ENCODE measurements at regions not wholly inside any gene's neighbourhood (a gene's known extent, or its start where the extent isn't known, plus 50 kb on each side); places are given as distances from the start of the nearest gene placed in this dataset.

DNA sequence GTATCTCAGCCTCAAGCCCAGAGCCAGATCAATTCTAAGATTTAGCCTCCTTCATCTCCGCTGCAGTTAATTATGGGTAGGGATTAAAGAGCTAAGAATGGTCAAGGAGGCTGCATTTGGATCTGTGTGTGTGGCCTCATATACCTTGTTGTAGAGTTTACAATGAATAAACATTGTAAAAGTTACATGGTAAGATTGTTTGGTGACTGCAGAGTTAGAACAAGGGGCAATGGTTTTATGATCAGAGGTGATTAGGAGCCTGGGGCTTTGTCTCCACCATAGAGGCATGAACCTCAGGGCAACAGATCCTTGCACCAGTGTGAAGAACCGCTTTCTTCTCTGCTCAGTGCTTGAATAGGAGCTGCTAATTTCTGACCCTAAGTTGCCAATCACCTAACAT lies 77.0 kb upstream of the MARK1 start (continued):
- TF ChIP-seq, protein P1, sequence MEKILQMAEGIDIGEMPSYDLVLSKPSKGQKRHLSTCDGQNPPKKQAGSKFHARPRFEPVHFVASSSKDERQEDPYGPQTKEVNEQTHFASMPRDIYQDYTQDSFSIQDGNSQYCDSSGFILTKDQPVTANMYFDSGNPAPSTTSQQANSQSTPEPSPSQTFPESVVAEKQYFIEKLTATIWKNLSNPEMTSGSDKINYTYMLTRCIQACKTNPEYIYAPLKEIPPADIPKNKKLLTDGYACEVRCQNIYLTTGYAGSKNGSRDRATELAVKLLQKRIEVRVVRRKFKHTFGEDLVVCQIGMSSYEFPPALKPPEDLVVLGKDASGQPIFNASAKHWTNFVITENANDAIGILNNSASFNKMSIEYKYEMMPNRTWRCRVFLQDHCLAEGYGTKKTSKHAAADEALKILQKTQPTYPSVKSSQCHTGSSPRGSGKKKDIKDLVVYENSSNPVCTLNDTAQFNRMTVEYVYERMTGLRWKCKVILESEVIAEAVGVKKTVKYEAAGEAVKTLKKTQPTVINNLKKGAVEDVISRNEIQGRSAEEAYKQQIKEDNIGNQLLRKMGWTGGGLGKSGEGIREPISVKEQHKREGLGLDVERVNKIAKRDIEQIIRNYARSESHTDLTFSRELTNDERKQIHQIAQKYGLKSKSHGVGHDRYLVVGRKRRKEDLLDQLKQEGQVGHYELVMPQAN (IDR thresholded peaks at IDR 0.05; ENCODE audit: borderline replicate concordance): no peak
- no peak for TF ChIP-seq ZNF174 (CRISPR knock-in tag; IDR thresholded peaks at IDR 0.05)
- TF ChIP-seq, protein P2, sequence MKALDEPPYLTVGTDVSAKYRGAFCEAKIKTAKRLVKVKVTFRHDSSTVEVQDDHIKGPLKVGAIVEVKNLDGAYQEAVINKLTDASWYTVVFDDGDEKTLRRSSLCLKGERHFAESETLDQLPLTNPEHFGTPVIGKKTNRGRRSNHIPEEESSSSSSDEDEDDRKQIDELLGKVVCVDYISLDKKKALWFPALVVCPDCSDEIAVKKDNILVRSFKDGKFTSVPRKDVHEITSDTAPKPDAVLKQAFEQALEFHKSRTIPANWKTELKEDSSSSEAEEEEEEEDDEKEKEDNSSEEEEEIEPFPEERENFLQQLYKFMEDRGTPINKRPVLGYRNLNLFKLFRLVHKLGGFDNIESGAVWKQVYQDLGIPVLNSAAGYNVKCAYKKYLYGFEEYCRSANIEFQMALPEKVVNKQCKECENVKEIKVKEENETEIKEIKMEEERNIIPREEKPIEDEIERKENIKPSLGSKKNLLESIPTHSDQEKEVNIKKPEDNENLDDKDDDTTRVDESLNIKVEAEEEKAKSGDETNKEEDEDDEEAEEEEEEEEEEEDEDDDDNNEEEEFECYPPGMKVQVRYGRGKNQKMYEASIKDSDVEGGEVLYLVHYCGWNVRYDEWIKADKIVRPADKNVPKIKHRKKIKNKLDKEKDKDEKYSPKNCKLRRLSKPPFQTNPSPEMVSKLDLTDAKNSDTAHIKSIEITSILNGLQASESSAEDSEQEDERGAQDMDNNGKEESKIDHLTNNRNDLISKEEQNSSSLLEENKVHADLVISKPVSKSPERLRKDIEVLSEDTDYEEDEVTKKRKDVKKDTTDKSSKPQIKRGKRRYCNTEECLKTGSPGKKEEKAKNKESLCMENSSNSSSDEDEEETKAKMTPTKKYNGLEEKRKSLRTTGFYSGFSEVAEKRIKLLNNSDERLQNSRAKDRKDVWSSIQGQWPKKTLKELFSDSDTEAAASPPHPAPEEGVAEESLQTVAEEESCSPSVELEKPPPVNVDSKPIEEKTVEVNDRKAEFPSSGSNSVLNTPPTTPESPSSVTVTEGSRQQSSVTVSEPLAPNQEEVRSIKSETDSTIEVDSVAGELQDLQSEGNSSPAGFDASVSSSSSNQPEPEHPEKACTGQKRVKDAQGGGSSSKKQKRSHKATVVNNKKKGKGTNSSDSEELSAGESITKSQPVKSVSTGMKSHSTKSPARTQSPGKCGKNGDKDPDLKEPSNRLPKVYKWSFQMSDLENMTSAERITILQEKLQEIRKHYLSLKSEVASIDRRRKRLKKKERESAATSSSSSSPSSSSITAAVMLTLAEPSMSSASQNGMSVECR (CRISPR knock-in tag; IDR thresholded peaks at IDR 0.05): no peak
- TF ChIP-seq SAFB2 (IDR thresholded peaks at IDR 0.05; ENCODE audit: borderline replicate concordance, low read depth, low read length, severe bottlenecking): no peak
- TF ChIP-seq, protein P3, sequence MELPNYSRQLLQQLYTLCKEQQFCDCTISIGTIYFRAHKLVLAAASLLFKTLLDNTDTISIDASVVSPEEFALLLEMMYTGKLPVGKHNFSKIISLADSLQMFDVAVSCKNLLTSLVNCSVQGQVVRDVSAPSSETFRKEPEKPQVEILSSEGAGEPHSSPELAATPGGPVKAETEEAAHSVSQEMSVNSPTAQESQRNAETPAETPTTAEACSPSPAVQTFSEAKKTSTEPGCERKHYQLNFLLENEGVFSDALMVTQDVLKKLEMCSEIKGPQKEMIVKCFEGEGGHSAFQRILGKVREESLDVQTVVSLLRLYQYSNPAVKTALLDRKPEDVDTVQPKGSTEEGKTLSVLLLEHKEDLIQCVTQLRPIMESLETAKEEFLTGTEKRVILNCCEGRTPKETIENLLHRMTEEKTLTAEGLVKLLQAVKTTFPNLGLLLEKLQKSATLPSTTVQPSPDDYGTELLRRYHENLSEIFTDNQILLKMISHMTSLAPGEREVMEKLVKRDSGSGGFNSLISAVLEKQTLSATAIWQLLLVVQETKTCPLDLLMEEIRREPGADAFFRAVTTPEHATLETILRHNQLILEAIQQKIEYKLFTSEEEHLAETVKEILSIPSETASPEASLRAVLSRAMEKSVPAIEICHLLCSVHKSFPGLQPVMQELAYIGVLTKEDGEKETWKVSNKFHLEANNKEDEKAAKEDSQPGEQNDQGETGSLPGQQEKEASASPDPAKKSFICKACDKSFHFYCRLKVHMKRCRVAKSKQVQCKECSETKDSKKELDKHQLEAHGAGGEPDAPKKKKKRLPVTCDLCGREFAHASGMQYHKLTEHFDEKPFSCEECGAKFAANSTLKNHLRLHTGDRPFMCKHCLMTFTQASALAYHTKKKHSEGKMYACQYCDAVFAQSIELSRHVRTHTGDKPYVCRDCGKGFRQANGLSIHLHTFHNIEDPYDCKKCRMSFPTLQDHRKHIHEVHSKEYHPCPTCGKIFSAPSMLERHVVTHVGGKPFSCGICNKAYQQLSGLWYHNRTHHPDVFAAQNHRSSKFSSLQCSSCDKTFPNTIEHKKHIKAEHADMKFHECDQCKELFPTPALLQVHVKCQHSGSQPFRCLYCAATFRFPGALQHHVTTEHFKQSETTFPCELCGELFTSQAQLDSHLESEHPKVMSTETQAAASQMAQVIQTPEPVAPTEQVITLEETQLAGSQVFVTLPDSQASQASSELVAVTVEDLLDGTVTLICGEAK (IDR thresholded peaks at IDR 0.05): no peak
- TF ChIP-seq, protein P3 (CRISPR knock-in tag; IDR thresholded peaks at IDR 0.05): no peak
- TF ChIP-seq, protein P4, sequence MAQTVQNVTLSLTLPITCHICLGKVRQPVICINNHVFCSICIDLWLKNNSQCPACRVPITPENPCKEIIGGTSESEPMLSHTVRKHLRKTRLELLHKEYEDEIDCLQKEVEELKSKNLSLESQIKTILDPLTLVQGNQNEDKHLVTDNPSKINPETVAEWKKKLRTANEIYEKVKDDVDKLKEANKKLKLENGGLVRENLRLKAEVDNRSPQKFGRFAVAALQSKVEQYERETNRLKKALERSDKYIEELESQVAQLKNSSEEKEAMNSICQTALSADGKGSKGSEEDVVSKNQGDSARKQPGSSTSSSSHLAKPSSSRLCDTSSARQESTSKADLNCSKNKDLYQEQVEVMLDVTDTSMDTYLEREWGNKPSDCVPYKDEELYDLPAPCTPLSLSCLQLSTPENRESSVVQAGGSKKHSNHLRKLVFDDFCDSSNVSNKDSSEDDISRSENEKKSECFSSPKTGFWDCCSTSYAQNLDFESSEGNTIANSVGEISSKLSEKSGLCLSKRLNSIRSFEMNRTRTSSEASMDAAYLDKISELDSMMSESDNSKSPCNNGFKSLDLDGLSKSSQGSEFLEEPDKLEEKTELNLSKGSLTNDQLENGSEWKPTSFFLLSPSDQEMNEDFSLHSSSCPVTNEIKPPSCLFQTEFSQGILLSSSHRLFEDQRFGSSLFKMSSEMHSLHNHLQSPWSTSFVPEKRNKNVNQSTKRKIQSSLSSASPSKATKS (CRISPR knock-in tag; IDR thresholded peaks at IDR 0.05): no peak
- no peak for TF ChIP-seq ZKSCAN8 (CRISPR knock-in tag; IDR thresholded peaks at IDR 0.05)
- TF ChIP-seq, protein P5, sequence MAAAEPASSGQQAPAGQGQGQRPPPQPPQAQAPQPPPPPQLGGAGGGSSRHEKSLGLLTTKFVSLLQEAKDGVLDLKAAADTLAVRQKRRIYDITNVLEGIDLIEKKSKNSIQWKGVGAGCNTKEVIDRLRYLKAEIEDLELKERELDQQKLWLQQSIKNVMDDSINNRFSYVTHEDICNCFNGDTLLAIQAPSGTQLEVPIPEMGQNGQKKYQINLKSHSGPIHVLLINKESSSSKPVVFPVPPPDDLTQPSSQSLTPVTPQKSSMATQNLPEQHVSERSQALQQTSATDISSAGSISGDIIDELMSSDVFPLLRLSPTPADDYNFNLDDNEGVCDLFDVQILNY (CRISPR knock-in tag; IDR thresholded peaks at IDR 0.05): no peak

Measured in K562 (cell line).